Central memory CD8-positive, alpha-beta T cell (primary cell): ENCODE measurements at regions not wholly inside any gene's neighbourhood (a gene's known extent, or its start where the extent isn't known, plus 50 kb on each side); places are given as distances from the start of the nearest gene placed in this dataset.
A peak's percentile ranks its signal among the peaks of the same experiment; 100 is the strongest.

Experiments used
- ATAC-seq: fragments of 150-1000 bp; cut with Tn5 transposase; replicated peaks from 2 replicates; pipeline ENCODE4 v1.10.0; 2022; ENCODE audit warnings: mild to moderate bottlenecking, moderate FRiP score, moderate number of reproducible peaks; ENCODE audit not compliant: poor library complexity, severe bottlenecking; ENCODE audit errors: extremely low read depth
- DNase-seq, 2 donors: peaks; one replicate each; pipeline ENCODE4 v3.0.0; 2021; ENCODE audit warnings: low spot score in 2 of 2
- H3K27ac Mint-ChIP-seq: one replicate; pipeline ENCODE4 v1.8.0; 2022; ENCODE audit warnings: low read depth, mild to moderate bottlenecking, moderate library complexity, mixed read lengths
- H3K27me3 Mint-ChIP-seq: one replicate; pipeline ENCODE4 v1.8.0; 2022; ENCODE audit warnings: mixed read lengths
- H3K36me3 Mint-ChIP-seq: one replicate; pipeline ENCODE4 v1.8.0; 2022; ENCODE audit warnings: mild to moderate bottlenecking, moderate library complexity, mixed read lengths; ENCODE audit not compliant: insufficient read depth
- H3K4me1 Mint-ChIP-seq: one replicate; pipeline ENCODE4 v1.8.0; 2022; ENCODE audit warnings: mixed read lengths
- H3K4me3 Mint-ChIP-seq: one replicate; pipeline ENCODE4 v1.8.0; 2022; ENCODE audit warnings: mild to moderate bottlenecking, moderate library complexity, mixed read lengths
- H3K9me3 Mint-ChIP-seq: one replicate; pipeline ENCODE4 v1.8.0; 2022; ENCODE audit warnings: mixed read lengths

- Mint-ChIP-seq H3K4me3 (no peak overlapping the region), H3K4me1 (no peaks in the 10 kb centered on the region), H3K27ac (no peak overlapping the region), H3K9me3 (no peaks in the 10 kb centered on the region), H3K27me3 (peaks cover 10% of the 10 kb centered on the region), H3K36me3 (no peaks in the 10 kb centered on the region)
- ATAC-seq (no peak), DNase-seq (no peak)
Observed at GRCh38 chr4:112793033-112793432, 156.1 kb downstream of the LARP7 start.

DNA sequence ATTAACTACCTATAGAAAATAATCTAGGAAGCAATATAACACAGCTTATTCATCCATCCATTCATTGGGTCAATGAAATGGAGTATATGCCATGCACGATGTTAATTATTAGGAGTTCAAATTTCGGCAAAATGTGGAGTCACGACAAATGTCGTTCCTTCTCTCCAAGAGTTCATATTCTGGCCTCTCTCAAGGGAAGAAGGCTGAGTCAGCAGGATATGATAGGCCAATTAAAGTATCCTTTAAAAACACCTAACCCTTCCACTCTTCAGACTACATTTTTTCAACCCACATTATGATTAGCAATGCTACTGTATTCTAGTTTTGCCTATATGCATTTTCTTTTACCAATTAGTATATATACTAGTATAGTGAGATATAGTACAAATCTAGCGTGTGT, 163.1 kb downstream of the LARP7 start:
- DNase-seq, result no peak
- Mint-ChIP-seq H3K36me3 (no peaks in the 10 kb centered on the region), H3K27me3 (peaks cover 21% of the 10 kb centered on the region), H3K4me1 (no peaks in the 10 kb centered on the region), H3K9me3 (no peaks in the 10 kb centered on the region), H3K4me3 (no peak overlapping the region), H3K27ac (no peak overlapping the region)
- ATAC-seq, result no peak

DNA sequence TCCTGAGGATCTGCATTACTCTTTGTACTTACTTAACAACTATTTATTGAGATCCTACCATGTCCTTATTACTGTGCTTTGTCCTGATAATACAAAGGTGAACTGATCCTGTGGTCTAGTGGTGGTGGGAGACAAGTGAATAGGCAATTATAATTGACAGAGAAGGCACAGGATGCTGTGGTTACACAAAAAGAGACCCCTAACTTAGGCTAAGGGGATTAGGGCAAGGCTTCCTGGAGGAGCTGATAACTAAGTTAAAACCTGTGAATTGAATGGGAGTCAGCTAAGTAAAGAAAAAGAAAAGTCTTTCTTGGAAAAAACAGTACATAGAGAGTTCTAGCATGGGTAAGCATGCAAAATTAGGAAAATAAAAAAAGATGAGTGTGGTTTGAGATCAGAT, 164.4 kb downstream of the LARP7 start:
- no peaks in the 10 kb centered on the region for H3K9me3 Mint-ChIP-seq
- ATAC-seq (no peak), DNase-seq (no peak)
- H3K4me3 Mint-ChIP-seq, result no peak overlapping the region
- no peaks in the 10 kb centered on the region for H3K4me1 Mint-ChIP-seq
- no peaks in the 10 kb centered on the region for H3K36me3 Mint-ChIP-seq
- no peak overlapping the region for H3K27ac Mint-ChIP-seq
- H3K27me3 Mint-ChIP-seq, result peaks cover 21% of the 10 kb centered on the region

DNA sequence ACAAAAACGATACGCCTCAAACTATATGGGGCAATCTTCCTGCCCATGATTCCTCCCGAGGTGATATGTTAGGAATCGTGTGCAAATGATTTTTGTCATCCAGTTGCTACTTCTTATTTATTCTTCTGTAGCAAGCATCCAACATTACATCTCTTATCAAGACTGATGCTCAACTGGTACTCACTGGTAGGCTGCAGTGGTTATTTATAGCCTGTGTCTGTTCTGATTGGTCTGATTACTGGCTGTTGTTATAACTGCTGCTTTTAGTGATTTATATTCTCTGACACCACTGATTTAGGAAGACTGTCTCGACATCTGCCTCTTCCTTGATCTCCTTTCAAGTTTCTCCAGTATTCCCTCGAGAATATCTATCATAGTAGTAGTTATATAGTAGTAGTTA, 165.8 kb downstream of the LARP7 start:
- Mint-ChIP-seq H3K9me3 (no peaks in the 10 kb centered on the region), H3K36me3 (no peaks in the 10 kb centered on the region), H3K4me1 (no peaks in the 10 kb centered on the region), H3K27ac (no peak overlapping the region), H3K4me3 (no peak overlapping the region), H3K27me3 (peaks cover 32% of the 10 kb centered on the region)
- DNase-seq (no peak), ATAC-seq (no peak)

DNA sequence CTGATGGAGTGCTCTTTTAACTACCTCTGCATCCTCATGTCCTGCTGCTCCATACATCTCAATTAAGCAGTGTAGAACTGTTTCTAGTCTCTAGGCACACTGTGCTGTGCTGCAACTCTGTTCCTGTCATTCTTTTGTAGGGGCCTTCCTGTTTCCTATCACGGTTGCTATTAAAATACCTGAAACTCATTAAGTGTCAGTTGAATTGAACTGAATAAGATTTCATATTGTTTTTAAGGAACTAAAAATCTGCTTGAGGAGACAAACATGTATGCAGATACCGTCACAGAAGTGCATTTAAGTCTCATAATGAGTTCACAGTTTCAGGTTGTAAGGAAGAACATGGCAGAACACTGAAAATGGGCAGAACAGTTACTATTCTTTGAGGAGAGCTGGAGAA, 170.1 kb downstream of the LARP7 start:
- H3K27ac Mint-ChIP-seq, result no peak overlapping the region
- H3K4me1 Mint-ChIP-seq, result no peaks in the 10 kb centered on the region

GRCh38 chr4:112808001-112808400, 171.1 kb downstream of the LARP7 start:
- Mint-ChIP-seq H3K4me1 (no peaks in the 10 kb centered on the region), H3K36me3 (peaks cover 2% of the 10 kb centered on the region), H3K27me3 (peaks cover 28% of the 10 kb centered on the region), H3K27ac (no peak overlapping the region), H3K9me3 (no peaks in the 10 kb centered on the region), H3K4me3 (no peak overlapping the region)
- ATAC-seq (no peak), DNase-seq (no peak)

More for the DNA sequence above, 170.1 kb downstream of the LARP7 start:
- Mint-ChIP-seq H3K4me3 (no peak overlapping the region), H3K36me3 (no peaks in the 10 kb centered on the region), H3K9me3 (no peaks in the 10 kb centered on the region), H3K27me3 (peaks cover 31% of the 10 kb centered on the region)
- ATAC-seq (no peak), DNase-seq (no peak)

DNA sequence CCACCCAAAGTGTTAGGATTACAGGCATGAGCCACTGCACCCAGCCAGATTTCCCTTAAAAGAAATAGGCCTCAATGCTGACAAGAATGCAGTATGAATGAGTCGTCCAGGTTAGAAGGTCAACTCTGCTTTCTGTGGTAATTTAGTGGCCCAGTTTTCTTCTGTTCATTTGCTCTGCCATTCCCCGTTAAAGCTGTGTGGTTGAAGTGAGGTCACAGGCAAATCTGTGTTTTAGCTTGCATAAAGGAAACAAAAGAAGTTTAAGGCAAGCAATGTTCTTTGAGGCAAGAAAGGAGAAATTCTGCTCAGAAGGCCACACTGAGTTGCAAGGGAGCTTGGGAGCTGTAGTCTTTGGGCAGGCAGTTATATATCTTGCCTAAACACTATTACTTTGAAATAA, 176.8 kb downstream of the LARP7 start:
- no peak overlapping the region for H3K27ac Mint-ChIP-seq
- peaks cover 9% of the 10 kb centered on the region for H3K4me1 Mint-ChIP-seq
- no peak for ATAC-seq
- H3K36me3 Mint-ChIP-seq, result peaks cover 2% of the 10 kb centered on the region
- no peak for DNase-seq
- H3K9me3 Mint-ChIP-seq, result no peaks in the 10 kb centered on the region
- peaks cover 19% of the 10 kb centered on the region for H3K27me3 Mint-ChIP-seq
- H3K4me3 Mint-ChIP-seq, result no peak overlapping the region

GRCh38 chr4:112817933-112818593, 181.1 kb downstream of the LARP7 start:
- Mint-ChIP-seq H3K36me3 (no peaks in the 10 kb centered on the region), H3K27ac (peak overlapping the region; percentile 9), H3K4me1 (peaks cover 9% of the 10 kb centered on the region), H3K4me3 (no peak overlapping the region), H3K27me3 (peaks cover 40% of the 10 kb centered on the region), H3K9me3 (no peaks in the 10 kb centered on the region)
- no peak for ATAC-seq
- no peak for DNase-seq

DNA sequence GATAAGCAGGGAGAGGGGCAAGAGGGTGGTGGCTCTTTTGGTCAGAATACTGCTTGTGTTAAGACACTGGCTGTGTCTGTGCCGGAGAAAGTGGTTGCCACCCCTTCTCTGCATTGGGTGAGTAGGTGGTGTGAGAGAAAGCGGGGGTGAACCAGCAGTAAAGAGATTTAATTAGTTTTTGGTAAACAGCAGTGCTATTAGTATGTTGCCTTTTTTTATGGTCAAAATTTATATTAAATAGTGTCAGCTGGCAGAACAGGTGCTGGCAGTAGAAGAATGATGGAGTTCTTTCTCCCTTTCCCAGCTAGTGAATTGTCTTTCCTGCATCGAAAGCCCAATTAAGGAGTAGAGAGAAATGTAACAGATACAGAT, 181.6 kb downstream of the LARP7 start:
- Mint-ChIP-seq H3K27ac (peak overlapping the region; percentile 9), H3K27me3 (peaks cover 40% of the 10 kb centered on the region), H3K36me3 (no peaks in the 10 kb centered on the region), H3K9me3 (no peaks in the 10 kb centered on the region), H3K4me3 (no peak overlapping the region), H3K4me1 (peaks cover 9% of the 10 kb centered on the region)
- DNase-seq (no peak), ATAC-seq (no peak)

DNA sequence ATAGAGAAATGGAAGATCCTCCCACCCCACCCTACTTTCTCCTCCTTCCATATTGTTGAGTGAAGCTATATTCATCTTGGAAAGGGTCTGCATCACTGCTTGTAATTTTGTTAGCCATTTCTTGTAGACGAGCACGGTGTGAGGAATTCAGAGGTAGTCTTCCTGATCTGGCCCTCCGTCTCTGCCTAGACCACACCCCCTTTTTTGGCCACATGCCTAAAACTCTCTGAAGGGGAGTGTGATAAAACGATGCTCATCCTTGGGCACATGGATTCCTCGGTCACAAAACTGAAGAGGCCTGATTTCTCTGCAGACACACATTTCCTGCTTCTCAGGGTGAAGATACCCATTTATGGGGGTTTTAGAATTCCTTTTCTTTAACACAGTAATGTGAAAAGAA, 182.8 kb downstream of the LARP7 start:
- H3K36me3 Mint-ChIP-seq, result peaks cover 2% of the 10 kb centered on the region
- peaks cover 40% of the 10 kb centered on the region for H3K27me3 Mint-ChIP-seq
- H3K4me3 Mint-ChIP-seq, result no peak overlapping the region
- H3K27ac Mint-ChIP-seq, result no peak overlapping the region
- H3K9me3 Mint-ChIP-seq, result no peaks in the 10 kb centered on the region
- DNase-seq, result no peak
- H3K4me1 Mint-ChIP-seq, result peaks cover 9% of the 10 kb centered on the region
- ATAC-seq, result no peak

DNA sequence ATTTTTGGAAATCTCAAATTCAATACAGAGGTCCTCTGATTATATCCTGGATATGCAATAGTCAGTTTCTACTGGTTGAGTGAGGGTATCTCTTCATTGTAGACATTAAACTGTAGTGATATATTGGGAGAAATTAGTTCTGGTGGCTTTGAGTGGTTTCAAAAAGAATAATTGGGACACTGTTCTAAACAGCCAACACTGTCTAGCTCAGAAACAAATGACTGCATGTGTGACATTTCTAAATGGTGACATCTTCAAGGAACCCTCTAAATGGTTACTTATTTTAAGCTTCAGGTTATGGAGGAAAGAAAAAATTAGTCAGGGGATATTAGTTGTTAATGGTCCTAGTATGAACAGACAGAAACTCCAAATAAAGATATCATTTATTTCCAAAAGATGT, 186.2 kb downstream of the LARP7 start:
- H3K9me3 Mint-ChIP-seq, result no peaks in the 10 kb centered on the region
- H3K36me3 Mint-ChIP-seq, result peaks cover 2% of the 10 kb centered on the region
- ATAC-seq (no peak), DNase-seq (no peak)
- H3K4me3 Mint-ChIP-seq, result no peak overlapping the region
- peaks cover 37% of the 10 kb centered on the region for H3K27me3 Mint-ChIP-seq
- peaks cover 5% of the 10 kb centered on the region for H3K4me1 Mint-ChIP-seq
- H3K27ac Mint-ChIP-seq, result no peak overlapping the region

DNA sequence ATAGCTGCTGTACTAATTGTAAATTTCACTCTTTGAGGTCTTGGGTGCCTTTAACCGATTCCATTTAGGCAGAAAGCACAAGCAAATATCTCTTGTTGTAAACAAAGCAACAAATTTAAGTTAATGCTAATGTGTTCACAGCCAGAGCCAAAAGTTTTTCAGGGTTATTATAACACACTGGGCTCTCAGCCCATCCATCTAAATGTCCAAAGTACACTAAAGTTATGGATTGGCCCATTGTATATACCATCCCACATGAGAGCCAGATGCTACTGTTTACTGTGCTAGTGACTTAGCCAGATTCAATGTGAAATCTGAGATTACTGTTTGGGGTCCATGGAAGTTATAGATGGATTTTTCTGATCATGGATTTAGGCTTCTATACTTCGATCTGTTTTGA, 186.7 kb downstream of the LARP7 start:
- peaks cover 2% of the 10 kb centered on the region for H3K36me3 Mint-ChIP-seq
- H3K4me1 Mint-ChIP-seq, result peaks cover under 1% of the 10 kb centered on the region
- peaks cover 37% of the 10 kb centered on the region for H3K27me3 Mint-ChIP-seq
- no peaks in the 10 kb centered on the region for H3K9me3 Mint-ChIP-seq
- H3K4me3 Mint-ChIP-seq, result no peak overlapping the region
- no peak overlapping the region for H3K27ac Mint-ChIP-seq
- ATAC-seq, result no peak
- DNase-seq, result no peak

DNA sequence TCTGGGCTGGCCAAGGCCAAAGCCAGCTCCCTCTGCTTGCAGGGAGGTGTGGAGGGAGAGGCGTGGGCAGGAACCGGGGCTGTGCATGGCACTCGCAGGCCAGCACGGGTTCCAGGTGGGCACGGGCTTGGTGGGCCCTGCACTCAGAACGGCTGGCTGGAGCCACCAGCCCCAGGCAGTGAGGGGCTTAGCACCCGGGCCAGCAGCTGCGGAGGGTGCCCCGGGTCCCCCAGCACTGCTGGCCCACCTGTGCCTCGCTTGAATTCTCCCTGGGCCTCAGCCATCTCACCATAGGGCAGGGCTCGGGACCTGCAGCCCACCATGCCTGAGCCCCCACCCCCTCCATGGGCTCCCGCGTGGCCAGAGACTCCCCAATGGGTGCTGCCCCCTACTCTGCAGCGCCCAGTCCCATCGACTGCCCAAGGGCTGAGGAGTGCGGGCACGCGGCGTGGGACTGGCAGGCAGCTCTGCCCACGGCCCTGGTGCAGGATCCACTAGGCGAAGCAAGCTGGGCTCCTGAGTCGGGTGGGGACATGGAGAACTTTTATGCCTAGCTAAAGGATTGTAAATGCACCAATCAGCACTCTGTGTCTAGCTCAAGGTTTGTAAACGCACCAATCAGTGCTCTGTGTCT, 193.9 kb downstream of the LARP7 start:
- no peak for DNase-seq
- H3K9me3 Mint-ChIP-seq, result no peaks in the 10 kb centered on the region
- no peak overlapping the region for H3K27ac Mint-ChIP-seq
- no peaks in the 10 kb centered on the region for H3K36me3 Mint-ChIP-seq
- no peak for ATAC-seq
- H3K27me3 Mint-ChIP-seq, result peaks cover 15% of the 10 kb centered on the region
- no peaks in the 10 kb centered on the region for H3K4me1 Mint-ChIP-seq
- H3K4me3 Mint-ChIP-seq, result no peak overlapping the region
